GM18507 (cell line): ENCODE measurements at regions not wholly inside any gene's neighbourhood (a gene's known extent, or its start where the extent isn't known, plus 50 kb on each side); places are given as distances from the start of the nearest gene placed in this dataset.

Experiments used
- DNase-seq: peaks from one replicate; pipeline ENCODE4 v3.0.0; 2011; ENCODE audit warnings: low read depth; ENCODE audit not compliant: insufficient read length; ENCODE audit errors: extremely low spot score
- FAIRE-seq: peaks from 2 replicates; lab custom pipeline; 2011; peaks lifted over from hg19 to GRCh38; lab: Jason Lieb, UNC

DNA sequence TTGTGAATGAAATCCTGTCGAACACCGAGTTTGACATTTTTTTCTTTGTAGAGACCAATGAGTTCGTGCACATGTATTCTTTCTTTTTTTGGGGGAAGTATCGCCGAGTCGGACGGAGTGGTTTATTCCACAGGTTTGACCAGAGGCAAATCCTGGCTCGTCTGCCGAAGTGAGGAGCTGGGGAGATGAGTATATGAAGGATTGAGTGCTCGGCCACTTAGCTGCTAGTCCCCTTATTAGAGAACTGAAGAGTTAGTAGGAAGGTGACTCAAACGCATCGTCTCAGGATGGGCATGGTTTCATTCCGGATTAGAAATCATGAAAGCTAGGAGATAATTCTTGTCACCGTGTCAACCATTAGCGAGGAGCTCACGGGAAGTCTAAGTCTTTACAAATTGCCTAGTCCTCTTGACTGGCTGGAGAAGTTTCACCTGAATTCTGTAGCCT lies 154.7 kb upstream of the GOLIM4 start:
- FAIRE-seq (peak; percentile 64), DNase-seq (no peak)

DNA sequence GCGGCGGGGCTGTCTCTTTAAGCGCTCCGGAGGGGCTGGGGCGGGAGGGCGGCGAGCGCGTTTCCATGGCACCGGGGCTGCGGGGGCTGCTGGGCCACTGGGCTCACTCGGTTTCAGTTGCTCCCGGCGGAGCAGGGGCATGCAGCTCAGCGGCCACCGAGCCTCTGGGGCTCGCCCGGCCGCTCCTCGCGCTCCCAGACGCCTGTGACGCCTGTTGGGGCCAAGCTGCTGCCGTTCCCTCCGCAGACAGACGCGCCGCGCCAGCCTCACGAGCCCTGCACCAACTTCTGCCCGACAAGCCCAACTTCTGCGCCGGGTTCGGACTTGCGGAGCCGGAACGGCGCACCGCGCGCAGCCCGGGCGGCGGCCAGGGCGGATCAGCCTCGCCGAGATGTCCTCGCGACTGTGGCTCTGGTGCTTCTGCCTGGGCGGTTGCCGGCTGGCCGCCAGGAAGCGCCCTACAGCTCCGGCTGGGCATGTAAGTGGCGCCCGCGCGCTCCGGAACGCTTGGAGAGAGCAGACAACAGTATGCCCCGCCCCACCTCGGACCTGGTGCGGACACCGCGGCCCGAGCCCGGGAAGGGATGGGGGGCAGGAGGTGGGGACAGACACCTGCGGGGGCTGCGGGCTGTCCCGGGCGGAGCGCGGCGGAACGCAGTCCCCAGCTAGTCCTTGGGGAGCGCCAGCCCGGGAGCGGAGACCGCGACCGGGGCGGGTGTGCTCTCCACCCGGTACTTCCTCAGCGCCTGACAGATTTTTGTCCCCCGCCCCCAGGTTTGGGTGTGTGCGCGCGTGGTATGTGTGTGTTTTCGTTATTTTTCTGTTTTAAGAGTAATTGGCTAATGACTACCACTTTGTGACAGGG lies 154.1 kb upstream of the GOLIM4 start:
- FAIRE-seq, result peak; percentile 69
- DNase-seq, result no peak

DNA sequence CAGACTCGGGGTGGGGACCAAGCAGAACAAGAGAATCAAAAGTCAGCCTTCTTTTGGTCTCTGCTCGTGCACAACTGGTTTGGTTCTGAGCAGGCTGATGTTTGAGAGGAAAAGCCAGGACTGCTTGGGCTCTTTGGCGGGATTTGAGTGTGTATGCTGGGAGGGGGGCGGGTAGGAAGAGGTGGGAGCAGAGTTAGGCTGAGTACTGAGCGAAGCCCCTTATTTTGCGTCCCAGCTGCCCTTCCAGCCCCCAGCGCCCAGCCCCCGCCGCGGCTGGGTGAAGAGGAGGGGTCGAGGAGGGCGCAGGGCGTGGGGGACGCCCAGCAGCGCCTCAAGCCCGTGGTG lies 153.5 kb upstream of the GOLIM4 start:
- FAIRE-seq (no peak), DNase-seq (no peak)

DNA sequence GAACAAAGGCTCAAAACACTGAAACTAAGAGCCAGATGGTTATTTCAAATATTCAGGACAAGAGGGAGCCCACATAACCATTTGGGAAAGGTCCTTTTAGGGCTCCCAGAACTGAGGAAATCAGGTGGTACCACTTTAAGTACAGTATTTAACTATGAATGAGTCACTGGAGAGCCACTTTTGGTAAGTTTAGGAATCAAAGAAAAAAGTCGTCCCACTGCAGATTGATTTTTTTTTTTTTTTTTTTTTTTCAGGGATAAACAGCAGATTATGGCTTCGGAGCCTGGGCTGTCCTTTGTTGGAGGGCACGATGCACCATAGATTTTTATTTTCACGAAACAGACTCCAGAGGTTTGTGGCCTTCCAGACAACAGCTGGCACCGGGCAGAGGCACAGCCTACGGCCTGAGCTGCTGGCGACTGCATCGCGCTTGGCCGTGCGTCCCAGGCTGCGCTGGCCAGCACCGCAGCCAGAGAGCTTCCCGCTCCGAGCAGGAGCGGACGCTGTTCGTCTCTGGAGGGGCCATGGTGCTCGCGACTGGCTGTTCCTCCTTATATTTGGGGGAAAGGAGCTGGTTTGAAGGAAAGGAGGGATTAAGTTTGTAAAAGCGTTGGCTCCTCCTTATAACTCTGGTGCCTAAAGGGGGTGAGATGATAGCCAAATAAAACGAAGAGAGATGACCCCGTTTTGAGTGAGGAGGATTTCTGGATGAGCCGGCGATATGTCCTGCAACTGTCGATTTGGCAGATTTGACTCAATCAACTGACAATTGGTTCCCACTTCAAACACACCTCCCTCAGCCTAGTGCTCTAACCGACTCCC lies 152.9 kb upstream of the GOLIM4 start:
- FAIRE-seq (no peak), DNase-seq (no peak)

DNA sequence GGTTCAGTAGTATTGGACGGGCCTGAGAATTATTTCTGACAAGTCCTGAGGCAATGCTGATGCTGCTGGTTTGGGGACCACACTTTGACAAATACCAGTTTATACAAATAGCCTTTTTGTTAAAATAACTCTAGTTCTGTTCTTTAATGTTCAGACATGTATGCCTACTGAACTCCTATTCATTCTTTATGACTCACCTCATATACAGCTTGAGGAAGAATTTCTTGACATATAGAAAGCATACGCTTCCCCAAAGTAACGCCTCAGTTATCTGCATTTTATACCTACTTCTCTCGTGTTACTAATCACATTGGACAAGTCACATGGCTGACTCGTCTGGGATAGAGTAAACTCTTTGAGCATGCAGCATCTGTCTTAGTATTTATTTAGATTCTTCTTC lies 145.4 kb upstream of the GOLIM4 start:
- DNase-seq, result no peak
- no peak for FAIRE-seq

DNA sequence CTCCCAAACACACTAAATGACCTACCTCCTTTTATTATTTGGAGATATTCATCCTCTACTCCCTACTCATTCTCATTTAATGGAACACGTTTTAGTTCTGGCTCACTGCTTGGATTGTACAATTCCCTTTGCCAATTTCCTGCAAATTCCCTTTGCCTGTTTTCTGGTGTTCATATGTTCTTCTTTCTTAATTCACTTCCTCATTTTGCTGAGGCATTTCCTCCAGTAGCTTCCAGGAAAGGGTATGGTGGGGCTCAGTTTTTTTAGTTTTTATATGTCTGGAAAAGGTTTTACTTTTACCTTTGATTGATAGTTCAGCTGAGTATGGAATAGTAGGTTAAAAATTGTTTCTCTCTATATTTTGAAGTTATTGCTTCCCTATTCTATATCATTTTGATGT lies 143.6 kb upstream of the GOLIM4 start:
- FAIRE-seq (no peak), DNase-seq (no peak)

DNA sequence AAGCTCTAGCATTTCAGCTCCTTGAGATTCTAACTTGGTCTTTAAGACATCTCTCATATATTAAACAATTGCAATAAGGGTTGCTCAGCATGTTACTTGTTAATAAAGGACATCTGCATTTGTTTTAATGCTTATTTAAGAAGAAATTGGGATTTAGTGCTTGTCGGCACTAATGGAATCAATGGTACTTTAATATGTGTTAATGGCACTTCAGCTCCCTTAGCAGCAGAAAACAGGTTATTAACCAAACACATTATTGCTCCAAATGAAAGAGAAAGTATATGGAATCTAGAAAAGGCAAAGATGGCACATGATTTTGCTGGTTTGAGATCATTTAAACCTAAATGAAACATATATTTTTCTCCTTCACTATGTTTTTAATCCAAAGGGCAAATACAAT lies 137.3 kb upstream of the GOLIM4 start:
- DNase-seq (no peak), FAIRE-seq (no peak)

DNA sequence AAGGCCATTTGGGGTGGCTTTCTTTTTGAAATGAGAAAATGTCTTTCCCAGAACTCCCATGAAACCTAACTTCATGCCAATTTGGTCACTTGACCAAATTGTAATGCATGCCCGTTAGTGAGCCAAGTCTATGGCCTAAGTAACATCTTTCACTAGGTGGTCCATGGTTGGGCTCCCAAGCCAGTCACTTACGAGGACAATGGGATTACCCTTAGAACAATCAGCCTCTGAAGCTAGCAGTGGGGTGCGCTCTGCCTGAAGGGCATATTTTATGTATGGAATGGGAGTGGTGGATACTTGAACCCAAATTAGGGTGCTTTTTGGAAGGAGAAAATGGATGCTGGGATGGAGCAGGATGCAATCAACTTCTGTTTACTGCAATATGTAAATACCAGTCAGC lies 127.4 kb upstream of the GOLIM4 start:
- DNase-seq, result no peak
- FAIRE-seq, result no peak

DNA sequence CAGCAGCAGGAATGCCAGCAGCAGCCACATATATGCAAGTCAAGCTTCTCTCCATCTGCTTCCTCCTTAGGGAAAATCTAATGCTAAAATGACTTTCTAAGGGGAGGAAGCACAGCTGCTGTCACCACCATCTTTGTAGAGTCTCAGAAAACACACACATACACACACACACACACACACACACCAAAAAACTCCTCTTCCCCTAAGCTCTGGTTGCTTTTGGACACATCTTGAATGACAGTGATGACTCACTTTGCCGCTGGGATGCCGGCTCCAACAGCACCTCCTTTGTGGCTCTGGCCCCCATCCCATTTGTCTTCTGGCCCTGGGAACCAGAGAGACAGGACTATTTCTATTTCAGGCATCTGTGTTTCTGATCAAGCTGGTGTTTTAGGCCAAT lies 124.8 kb upstream of the GOLIM4 start:
- no peak for FAIRE-seq
- DNase-seq, result no peak

DNA sequence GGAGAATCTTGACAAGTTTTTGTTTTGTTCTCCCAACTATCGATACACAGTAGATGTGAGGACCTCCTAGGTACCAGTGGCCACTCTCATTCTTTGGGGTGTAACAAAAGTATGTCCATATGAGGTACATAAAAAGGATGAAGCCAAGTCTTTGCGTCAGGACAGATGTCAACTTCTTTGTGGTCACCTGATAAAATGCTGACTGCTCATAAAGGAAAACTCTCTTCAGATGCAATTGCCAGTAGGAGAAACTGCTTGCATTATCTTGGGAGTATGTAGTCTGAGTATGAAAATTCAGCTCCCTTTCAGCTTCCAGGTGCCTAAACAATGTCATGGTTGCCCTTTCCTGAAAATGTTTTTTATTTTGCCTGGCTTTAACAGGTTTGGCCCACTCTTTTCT lies 123.8 kb upstream of the GOLIM4 start:
- FAIRE-seq (no peak), DNase-seq (no peak)

DNA sequence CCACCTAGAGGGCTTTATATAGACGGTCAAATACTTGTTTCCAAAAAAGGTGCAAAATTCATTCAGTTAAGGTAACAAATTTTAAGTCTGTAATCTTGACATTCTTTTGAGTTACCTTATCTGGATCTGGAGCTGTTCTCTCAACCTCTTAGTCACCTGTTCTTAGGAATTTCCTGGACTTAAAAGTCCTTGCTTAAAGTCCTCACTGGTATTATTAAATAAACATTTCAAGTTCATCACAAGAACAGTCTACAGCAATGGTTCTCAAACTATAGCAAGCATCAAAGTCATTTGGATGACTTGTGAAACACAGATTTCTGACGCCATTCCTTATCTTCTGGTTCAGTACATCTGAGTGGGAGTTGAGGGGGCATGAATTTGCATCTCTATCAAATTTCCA lies 122.9 kb upstream of the GOLIM4 start:
- DNase-seq, result no peak
- no peak for FAIRE-seq

DNA sequence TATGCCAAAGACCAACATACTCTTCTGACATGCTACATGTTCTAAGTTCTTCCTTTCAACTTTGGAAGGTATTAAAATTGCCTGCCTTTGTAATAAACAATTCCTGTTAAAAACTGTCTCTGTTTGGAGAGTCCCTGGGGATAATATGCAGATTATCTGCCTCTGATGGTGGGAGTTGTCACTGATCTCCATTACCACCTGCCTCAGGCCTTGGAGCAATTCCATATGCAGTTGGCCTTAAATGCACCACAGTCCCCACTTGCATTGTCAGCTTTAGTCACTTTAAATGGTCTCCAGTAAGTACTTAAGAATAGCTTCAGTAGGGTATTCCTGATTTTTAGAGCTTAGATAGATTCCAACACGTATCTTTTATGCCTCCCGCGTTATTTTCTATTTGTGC lies 121.1 kb upstream of the GOLIM4 start:
- FAIRE-seq (no peak), DNase-seq (no peak)

DNA sequence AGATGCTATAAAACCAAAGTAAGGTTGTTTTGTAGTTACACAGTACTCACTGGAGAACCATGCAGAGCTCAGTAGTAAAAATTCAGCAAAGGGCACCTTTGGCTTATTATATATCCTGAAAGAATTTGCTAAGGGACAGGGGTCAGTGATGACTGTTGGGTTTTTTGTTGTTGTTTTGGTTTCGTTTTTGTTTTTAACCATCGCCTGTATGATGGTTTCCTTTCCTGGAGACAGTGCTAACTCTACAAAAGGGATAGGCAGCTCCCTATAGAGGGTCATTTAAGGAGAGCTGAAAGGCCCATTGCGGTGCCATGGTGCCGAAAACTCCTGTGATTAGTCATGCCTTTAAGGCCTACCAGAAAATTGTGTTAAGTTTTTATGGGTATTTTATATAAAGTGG lies 118.2 kb upstream of the GOLIM4 start:
- FAIRE-seq (peak; percentile 81), DNase-seq (peak; percentile 4)

DNA sequence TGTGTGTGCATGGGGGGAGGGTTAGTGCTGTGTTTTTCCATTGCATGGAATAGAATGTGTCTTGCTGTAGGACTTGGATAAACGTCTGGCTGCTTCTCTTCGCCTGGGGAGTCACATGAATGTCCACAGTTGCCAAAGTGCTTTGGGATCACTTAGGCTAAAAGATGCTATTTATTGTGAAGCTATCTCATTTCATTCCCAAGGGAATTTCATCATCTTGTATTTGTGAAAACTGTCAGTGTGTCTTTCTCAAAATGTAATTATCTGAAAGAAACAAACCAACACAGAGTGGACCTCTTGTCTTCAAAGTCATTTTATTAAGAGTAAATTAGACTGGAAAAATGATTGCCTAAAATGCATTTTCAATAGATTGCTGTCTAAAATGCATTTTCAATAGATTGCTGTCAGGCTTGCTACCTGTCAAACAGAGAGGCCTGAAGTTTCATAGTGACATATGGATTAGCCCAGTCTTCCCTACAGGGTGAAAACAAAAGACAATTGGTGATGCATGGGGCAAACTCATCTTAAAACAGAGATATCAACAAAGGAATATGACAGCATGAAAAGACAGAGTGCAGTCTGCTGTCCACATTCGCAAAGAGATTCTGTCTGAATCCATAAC lies 117.1 kb upstream of the GOLIM4 start:
- DNase-seq (no peak), FAIRE-seq (no peak)

DNA sequence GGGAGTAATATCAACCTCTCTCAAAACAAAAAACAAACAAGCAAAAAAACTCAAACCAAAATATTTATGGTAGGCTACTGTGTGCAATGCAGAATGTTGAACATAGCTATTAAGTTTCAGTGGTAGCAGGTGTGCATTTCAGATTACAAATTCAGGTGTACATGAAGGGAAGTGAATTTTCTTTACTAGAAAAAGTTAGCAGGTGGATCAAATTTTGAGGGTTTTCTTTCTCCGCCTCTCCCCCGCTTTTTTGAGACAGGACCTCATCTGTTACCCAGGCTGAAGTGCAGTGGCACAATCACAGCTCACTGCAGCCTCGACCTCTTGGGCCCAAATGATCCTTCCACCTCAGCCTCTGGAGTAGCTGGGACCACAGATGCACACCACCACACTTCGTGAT lies 109.7 kb upstream of the GOLIM4 start:
- FAIRE-seq, result peak; percentile 48

DNA sequence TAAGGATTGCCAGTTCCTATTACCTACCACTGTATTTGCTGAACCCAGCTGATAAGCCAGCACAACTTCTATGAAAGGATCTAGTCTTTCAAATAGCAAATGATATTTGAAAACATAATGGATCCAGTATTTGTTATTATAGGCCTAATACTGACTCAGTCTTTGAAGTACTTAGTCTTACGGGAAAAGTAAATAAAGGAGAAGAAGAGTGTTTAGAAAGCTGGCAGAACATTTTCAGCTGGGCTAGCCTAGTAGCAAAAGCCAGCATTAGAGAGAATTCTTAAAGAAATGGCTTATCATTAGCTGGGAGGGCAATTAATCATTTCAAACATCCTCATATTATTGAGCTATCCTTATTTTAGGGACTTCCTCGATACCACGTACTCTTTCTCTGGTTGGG lies 101.4 kb upstream of the GOLIM4 start:
- FAIRE-seq, result no peak
- no peak for DNase-seq

More for the DNA sequence above, 109.7 kb upstream of the GOLIM4 start:
- DNase-seq, result no peak

DNA sequence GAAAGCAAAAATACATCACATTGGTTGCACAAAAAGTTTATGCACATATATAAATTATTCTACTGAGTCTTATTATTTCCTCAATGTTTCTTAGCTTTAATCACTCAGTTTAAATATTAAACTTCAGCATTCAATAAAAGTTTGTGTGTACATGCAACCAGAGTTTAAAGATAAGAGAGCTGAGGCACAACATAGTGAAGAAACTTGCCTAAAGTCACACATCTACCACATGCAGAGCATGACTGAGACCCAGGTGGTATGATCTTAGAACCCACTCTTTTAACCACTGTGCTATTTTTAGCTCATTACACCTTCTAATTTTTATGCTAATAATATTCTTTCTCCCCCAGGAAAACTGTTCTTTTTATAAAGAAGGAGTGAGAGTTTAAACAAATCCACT lies 96.1 kb upstream of the GOLIM4 start:
- no peak for FAIRE-seq
- DNase-seq, result no peak

DNA sequence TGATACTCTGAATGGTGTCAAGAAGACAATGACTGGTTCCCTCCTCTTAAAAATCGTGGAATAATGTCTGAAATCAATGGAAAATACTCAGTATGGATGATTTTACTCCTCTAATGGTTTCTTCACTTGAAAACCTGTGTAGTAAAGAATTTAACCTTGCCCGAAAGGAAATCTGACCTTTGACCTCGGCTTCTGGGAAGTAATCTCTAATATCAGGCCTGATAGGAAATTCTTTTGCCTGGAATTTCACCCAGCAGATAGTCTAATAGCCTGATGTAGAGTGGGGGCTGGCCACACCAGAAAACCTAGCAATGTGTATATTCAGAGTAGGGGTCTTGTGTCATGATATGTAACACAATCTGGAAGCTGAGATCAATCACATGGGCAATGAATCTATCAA lies 91.5 kb upstream of the GOLIM4 start:
- DNase-seq (no peak), FAIRE-seq (no peak)

DNA sequence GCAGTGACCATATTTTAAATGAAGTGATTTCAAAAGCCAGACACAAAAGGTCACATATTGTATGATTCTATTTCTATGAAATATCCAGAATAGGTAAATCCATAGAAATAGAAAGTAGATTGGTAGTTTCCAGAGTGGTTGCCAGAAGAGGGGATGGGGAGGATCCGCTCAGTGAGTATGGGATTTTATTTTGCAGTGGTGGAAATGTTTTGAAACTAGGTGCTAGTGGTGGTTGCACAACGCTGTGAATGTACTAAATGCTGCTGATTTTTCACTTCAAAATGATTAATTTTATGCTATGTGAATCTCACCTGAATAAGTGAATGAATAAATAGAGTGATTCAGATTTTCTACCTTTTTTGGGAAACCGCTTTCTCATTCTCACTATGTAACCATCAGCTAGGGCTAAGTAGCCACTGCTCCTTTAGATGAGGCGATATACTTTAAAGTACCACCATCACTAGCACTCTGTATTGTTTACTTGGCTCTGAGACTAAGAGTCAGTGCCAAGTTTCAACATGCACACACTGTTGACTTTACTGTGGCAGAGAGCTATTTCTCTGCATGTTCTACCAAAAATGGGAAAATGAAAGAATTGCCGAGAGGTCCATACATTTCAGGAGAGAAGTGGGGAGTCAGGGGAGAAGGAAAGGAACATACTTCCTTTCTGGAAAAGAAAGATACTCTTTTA lies 90.7 kb upstream of the GOLIM4 start:
- DNase-seq, result no peak
- FAIRE-seq, result no peak

DNA sequence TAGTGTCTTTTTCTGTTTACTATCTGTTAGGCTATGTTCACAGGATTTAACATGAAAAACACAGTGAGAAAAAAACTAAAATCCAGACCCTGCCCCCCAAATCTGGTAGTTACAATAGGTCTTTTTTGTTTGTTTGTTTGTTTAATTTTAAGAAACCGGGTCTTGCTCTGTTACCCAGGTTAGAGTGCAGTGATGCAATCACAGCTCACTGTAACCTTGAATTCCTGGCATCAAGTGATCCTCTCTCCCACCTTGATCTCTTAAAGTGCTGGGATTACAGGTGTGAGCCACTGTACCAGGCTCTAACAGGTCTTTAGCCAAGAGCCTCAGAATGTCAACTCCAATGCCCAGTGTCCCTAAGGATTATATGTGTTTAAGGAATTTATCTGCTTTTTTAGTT lies 88.0 kb upstream of the GOLIM4 start:
- FAIRE-seq (no peak), DNase-seq (no peak)
